OCI-LY3 (cell line): ENCODE measurements at regions not wholly inside any gene's neighbourhood (a gene's known extent, or its start where the extent isn't known, plus 50 kb on each side); places are given as distances from the start of the nearest gene placed in this dataset.

Source experiments
- H2AFZ ChIP-seq: fragments of 200-600, 300-600 bp; shearing (Covaris generic); 2 replicates; pipeline ENCODE4 v1.6.0; 2014; ENCODE audit warnings: antibody characterized with exemption, low read depth, low read length
- H3K27ac ChIP-seq: fragments of 200-600, 300-600 bp; sonication (generic); 2 replicates; pipeline ENCODE4 v1.5.1; 2014; ENCODE audit warnings: mild to moderate bottlenecking, low read length, moderate library complexity, mixed read lengths
- H3K27me3 ChIP-seq: fragments of 200-600, 300-600 bp; sonication (generic); 2 replicates; pipeline ENCODE4 v1.6.1; 2014; ENCODE audit warnings: low read depth, low read length, mixed read lengths
- H3K36me3 ChIP-seq: fragments of 200-600, 300-600 bp; sonication (generic); replicated peaks from 2 replicates; pipeline ENCODE3; 2014; ENCODE audit warnings: low read depth, low read length, mixed read lengths
- H3K4me1 ChIP-seq: fragments of 300-600, 200-600 bp; sonication (generic); 2 replicates; pipeline ENCODE4 v1.6.1; 2014; ENCODE audit warnings: low read length, mixed read lengths
- H3K4me2 ChIP-seq: fragments of 200-600, 300-600 bp; sonication (generic); 2 replicates; pipeline ENCODE4 v1.6.1; 2014; ENCODE audit warnings: low read length, mixed read lengths
- H3K4me3 ChIP-seq: fragments of 300-600, 200-600 bp; sonication (generic); 2 replicates; pipeline ENCODE4 v1.5.1; 2014; ENCODE audit warnings: antibody characterized with exemption, mild to moderate bottlenecking, low read length, moderate library complexity
- H3K79me2 ChIP-seq: fragments of 300-600, 200-600 bp; shearing (Covaris generic); 2 replicates; pipeline ENCODE4 v1.6.1; 2014; ENCODE audit warnings: mild to moderate bottlenecking, low read length, mixed read lengths
- H3K9ac ChIP-seq: fragments of 300-600, 200-600 bp; shearing (Covaris generic); 2 replicates; pipeline ENCODE4 v1.6.0; 2014; ENCODE audit warnings: mild to moderate bottlenecking, low read length, moderate library complexity
- H3K9me3 ChIP-seq: fragments of 200-600, 300-600 bp; shearing (Covaris generic); 2 replicates; pipeline ENCODE4 v1.6.1; 2014; ENCODE audit warnings: low read length, mixed read lengths; ENCODE audit not compliant: insufficient read depth
- H4K20me1 ChIP-seq: fragments of 200-600, 300-600 bp; sonication (generic); 2 replicates; pipeline ENCODE4 v1.6.1; 2016; ENCODE audit warnings: low read length, mixed read lengths; ENCODE audit not compliant: insufficient read depth
- EZH2phosphoT487 ChIP-seq: fragments of 200-600 bp; shearing (Covaris generic); IDR thresholded peaks from 2 replicates; pipeline ENCODE4 v1.6.1; 2018; ENCODE audit warnings: antibody characterized with exemption, mixed run types, low read depth
- TF ChIP-seq, protein P1 (sequence below): fragments of 200-600, 300-600 bp; sonication (generic); IDR thresholded peaks from 2 replicates; pipeline ENCODE4 v1.5.1; 2014; ENCODE audit warnings: antibody characterized with exemption, low read length, low read depth

DNA sequence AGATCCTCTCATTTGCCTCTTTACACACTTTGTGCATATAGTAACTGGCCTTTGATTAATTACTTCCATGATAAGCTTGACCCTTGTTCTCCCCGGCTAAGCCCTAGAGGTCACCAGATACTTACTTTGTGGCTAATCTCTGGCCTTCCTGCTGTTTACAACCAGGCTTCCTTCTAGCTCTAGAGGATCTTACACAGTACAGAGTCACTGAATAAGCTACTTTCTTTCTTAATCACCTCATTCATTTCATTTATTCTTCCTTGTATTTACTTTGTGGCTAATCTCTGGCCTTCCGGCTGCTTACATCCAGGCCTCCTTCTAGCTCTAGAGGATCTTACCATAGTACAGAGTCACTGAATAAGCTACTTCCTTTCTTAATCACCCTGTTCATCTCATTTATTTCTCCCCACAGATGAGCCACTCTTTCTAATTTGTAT, 144.3 kb upstream of the C1orf21 start:
- Histone ChIP-seq H3K4me1 (no peaks in the 10 kb centered on the region), H3K4me3 (no peak overlapping the region), H3K36me3 (no peaks in the 10 kb centered on the region), H4K20me1 (no peaks in the 10 kb centered on the region), H2AFZ (no peak overlapping the region), H3K9me3 (no peaks in the 10 kb centered on the region), H3K27ac (no peak overlapping the region), H3K79me2 (no peaks in the 10 kb centered on the region), H3K4me2 (no peak overlapping the region), H3K27me3 (peaks cover 6% of the 10 kb centered on the region; the same call in 1 of the 2 replicates), H3K9ac (no peak overlapping the region)
- TF ChIP-seq, protein P1, sequence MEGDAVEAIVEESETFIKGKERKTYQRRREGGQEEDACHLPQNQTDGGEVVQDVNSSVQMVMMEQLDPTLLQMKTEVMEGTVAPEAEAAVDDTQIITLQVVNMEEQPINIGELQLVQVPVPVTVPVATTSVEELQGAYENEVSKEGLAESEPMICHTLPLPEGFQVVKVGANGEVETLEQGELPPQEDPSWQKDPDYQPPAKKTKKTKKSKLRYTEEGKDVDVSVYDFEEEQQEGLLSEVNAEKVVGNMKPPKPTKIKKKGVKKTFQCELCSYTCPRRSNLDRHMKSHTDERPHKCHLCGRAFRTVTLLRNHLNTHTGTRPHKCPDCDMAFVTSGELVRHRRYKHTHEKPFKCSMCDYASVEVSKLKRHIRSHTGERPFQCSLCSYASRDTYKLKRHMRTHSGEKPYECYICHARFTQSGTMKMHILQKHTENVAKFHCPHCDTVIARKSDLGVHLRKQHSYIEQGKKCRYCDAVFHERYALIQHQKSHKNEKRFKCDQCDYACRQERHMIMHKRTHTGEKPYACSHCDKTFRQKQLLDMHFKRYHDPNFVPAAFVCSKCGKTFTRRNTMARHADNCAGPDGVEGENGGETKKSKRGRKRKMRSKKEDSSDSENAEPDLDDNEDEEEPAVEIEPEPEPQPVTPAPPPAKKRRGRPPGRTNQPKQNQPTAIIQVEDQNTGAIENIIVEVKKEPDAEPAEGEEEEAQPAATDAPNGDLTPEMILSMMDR = peak; percentile 49
- no peak for TF ChIP-seq EZH2phosphoT487

- H3K27ac ChIP-seq = no peak overlapping the region
- TF ChIP-seq, protein P1 = no peak
- no peak for TF ChIP-seq EZH2phosphoT487
- H2AFZ ChIP-seq = no peak overlapping the region
- H3K79me2 ChIP-seq = no peaks in the 10 kb centered on the region
- no peaks in the 10 kb centered on the region for H3K36me3 ChIP-seq
- H3K9me3 ChIP-seq = no peaks in the 10 kb centered on the region
- no peaks in the 10 kb centered on the region for H4K20me1 ChIP-seq
- no peak overlapping the region for H3K4me2 ChIP-seq
- no peaks in the 10 kb centered on the region for H3K4me1 ChIP-seq
- H3K9ac ChIP-seq = no peak overlapping the region
- H3K27me3 ChIP-seq = peaks cover 14% of the 10 kb centered on the region; the same call in 1 of the 2 replicates
- no peak overlapping the region for H3K4me3 ChIP-seq
These were observed 141.9 kb upstream of the C1orf21 start for GRCh38 chr1:184244962-184245361.

- Histone ChIP-seq H3K4me1 (no peaks in the 10 kb centered on the region), H3K27ac (no peak overlapping the region), H4K20me1 (no peaks in the 10 kb centered on the region), H3K36me3 (no peaks in the 10 kb centered on the region), H3K27me3 (peaks cover 21% of the 10 kb centered on the region; the same call in 1 of the 2 replicates), H2AFZ (no peak overlapping the region), H3K9me3 (no peaks in the 10 kb centered on the region), H3K9ac (no peak overlapping the region), H3K79me2 (no peaks in the 10 kb centered on the region), H3K4me2 (no peak overlapping the region), H3K4me3 (no peak overlapping the region)
- TF ChIP-seq EZH2phosphoT487 = no peak
- TF ChIP-seq, protein P1 = no peak
These were observed 139.2 kb upstream of the C1orf21 start for GRCh38 chr1:184247671-184248070.

- Histone ChIP-seq H3K27me3 (peaks cover 25% of the 10 kb centered on the region), H3K4me1 (no peaks in the 10 kb centered on the region)
These were observed 132.9 kb upstream of the C1orf21 start for GRCh38 chr1:184253921-184254320.

More at GRCh38 chr1:184253921-184254320, 132.9 kb upstream of the C1orf21 start:
- Histone ChIP-seq H3K36me3 (no peaks in the 10 kb centered on the region), H2AFZ (no peak overlapping the region), H3K9ac (no peak overlapping the region), H3K9me3 (no peaks in the 10 kb centered on the region), H3K79me2 (no peaks in the 10 kb centered on the region), H3K4me3 (no peak overlapping the region), H3K27ac (no peak overlapping the region), H4K20me1 (no peaks in the 10 kb centered on the region), H3K4me2 (no peak overlapping the region)
- TF ChIP-seq, protein P1 = no peak
